ENCODE measurements at regions not wholly inside any gene's neighbourhood (a gene's known extent, or its start where the extent isn't known, plus 50 kb on each side); places are given as distances from the start of the nearest gene placed in this dataset.

DNA sequence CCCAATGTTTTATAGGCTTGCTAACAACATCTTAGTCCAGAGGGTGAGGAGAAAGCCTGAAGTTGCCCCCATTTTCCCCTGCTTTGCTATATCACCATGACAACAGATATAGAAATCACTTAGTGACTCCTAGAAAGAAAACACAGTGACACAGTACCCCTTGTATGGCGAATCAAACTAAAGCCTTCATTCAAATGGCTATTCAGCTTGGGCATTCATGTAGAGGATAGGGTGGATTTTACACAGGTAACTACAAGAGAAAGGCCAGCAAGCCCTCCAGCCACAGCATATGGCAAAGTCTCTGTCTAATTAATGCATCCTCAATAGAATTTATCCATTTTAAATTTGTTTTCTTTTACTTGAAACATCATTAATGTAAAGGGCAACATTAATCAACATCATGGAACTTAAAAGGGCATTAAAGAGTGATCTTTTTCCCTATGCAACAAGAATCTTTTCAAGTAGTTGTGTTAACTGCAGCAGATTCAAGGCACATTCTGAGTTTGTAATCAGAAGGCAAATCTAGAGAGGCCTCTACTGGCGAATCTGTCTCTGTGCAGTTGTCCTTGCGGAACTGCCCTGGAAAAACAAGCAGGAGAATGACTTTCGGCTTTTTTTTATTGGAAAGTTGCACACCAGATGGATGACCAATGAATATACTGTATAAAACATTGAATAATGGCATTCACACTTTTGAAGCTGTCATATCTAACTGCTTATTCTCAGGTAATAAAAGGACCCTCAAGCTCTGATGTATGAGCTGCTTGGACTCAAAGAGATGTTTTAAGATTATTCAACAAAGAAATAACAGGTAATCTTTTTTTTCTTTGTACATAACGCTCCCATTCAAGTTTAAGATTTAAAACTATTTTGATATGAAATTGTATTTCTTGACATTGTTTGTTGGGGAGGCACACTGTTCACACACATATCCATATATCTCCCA, 621.7 kb upstream of the AGTR1 start:
- Mint-ChIP-seq H3K9me3 (no peaks in the 10 kb centered on the region), H3K36me3 (ENCODE audit: low read depth) (no peaks in the 10 kb centered on the region), H3K4me3 (no peak overlapping the region), H3K4me1 (peaks cover 4% of the 10 kb centered on the region; the same call in 1 of the 3 replicates), H3K27ac (no peak overlapping the region), H3K27me3 (ENCODE audit: insufficient read depth, low read depth, poor library complexity) (no peaks in the 10 kb centered on the region)
- Histone ChIP-seq H3K4me1 (ENCODE audit: insufficient read depth) (no peaks in the 10 kb centered on the region), H3K36me3 (ENCODE audit: insufficient read depth) (no peaks in the 10 kb centered on the region), H3K79me2 (replicated peaks; ENCODE audit: insufficient read depth) (no peaks in the 10 kb centered on the region), H3K9me2 (ENCODE audit: insufficient read depth) (no peaks in the 10 kb centered on the region), H3K4me3 (no peak overlapping the region), H4K20me1 (replicated peaks; ENCODE audit: insufficient read depth) (no peaks in the 10 kb centered on the region), H3K27me3 (ENCODE audit: insufficient read depth) (no peaks in the 10 kb centered on the region), H3K4me2 (no peak overlapping the region), H2AFZ (no peak overlapping the region; the same call in 1 of the 2 replicates), H3K27ac (ENCODE audit: low read depth) (no peak overlapping the region), H3F3A (replicated peaks; ENCODE audit: low read depth) (no peaks in the 10 kb centered on the region)
- TF ChIP-seq ZNF331 (CRISPR knock-in tag; IDR thresholded peaks at IDR 0.05; ENCODE audit: low read depth), result no peak
- TF ChIP-seq, protein P1, sequence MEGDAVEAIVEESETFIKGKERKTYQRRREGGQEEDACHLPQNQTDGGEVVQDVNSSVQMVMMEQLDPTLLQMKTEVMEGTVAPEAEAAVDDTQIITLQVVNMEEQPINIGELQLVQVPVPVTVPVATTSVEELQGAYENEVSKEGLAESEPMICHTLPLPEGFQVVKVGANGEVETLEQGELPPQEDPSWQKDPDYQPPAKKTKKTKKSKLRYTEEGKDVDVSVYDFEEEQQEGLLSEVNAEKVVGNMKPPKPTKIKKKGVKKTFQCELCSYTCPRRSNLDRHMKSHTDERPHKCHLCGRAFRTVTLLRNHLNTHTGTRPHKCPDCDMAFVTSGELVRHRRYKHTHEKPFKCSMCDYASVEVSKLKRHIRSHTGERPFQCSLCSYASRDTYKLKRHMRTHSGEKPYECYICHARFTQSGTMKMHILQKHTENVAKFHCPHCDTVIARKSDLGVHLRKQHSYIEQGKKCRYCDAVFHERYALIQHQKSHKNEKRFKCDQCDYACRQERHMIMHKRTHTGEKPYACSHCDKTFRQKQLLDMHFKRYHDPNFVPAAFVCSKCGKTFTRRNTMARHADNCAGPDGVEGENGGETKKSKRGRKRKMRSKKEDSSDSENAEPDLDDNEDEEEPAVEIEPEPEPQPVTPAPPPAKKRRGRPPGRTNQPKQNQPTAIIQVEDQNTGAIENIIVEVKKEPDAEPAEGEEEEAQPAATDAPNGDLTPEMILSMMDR (conservative IDR thresholded peaks at IDR 0.05; ENCODE audit: low read depth in 2 of 2), result peak; percentile 80 to 81
- peak; percentile 87 for ATAC-seq
- DNase-seq (ENCODE audit: low spot score), result peak; percentile 74

DNA sequence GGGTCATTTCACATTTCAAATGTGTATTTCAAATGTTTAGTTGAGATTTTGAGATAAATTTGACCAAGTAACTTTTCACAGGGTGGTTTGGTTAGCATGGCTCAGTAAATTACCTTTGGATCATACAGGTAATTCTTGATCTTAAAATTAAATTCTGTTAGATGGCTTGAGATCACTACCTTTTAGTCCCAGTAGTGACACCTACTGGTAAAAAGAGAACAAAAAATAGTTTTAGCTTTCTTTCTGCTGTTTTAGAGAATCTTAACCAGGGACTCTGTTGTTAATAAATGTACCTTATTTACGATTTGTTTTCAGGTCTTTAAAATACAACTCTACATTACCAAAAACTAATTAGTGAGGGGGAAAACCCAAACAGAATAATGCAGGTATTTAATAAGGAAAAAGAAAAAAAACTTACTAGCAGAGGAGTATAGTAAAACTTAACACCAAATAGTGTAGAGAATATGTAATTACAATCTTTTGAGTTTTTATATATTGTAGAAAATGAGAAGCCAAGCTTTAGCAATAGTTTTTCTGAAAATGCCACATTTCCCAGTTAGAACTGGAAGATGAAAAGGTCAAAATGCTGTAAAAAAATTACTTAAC, 620.3 kb upstream of the AGTR1 start:
- no peaks in the 10 kb centered on the region for H3K9me2 ChIP-seq (ENCODE audit: insufficient read depth)
- no peaks in the 10 kb centered on the region for H3K79me2 ChIP-seq (replicated peaks; ENCODE audit: insufficient read depth)
- H3K27ac ChIP-seq (ENCODE audit: low read depth), result no peak overlapping the region
- peak overlapping the region; percentile 64; the same call in 1 of the 2 replicates for H3K27ac Mint-ChIP-seq
- H3K36me3 Mint-ChIP-seq (ENCODE audit: low read depth), result no peaks in the 10 kb centered on the region
- H3K4me2 ChIP-seq, result no peak overlapping the region
- H3K4me3 Mint-ChIP-seq, result no peak overlapping the region
- H3K27me3 ChIP-seq (ENCODE audit: insufficient read depth), result no peaks in the 10 kb centered on the region
- no peaks in the 10 kb centered on the region for H3K36me3 ChIP-seq (ENCODE audit: insufficient read depth)
- H3F3A ChIP-seq (replicated peaks; ENCODE audit: low read depth), result no peaks in the 10 kb centered on the region
- H3K9me3 Mint-ChIP-seq, result no peaks in the 10 kb centered on the region
- H3K27me3 Mint-ChIP-seq (ENCODE audit: insufficient read depth, low read depth, poor library complexity), result no peaks in the 10 kb centered on the region
- peaks cover 4% of the 10 kb centered on the region; the same call in 1 of the 3 replicates for H3K4me1 Mint-ChIP-seq
- H3K4me1 ChIP-seq (ENCODE audit: insufficient read depth), result no peaks in the 10 kb centered on the region
- ATAC-seq (no peak), DNase-seq (ENCODE audit: low spot score) (peak; percentile 69)
- H3K4me3 ChIP-seq, result no peak overlapping the region
- no peaks in the 10 kb centered on the region for H4K20me1 ChIP-seq (replicated peaks; ENCODE audit: insufficient read depth)
- TF ChIP-seq, protein P1 (conservative IDR thresholded peaks at IDR 0.05; ENCODE audit: low read depth in 2 of 2), result peak in 1 of 2 experiments; percentile 70
- no peak for TF ChIP-seq STAT1 (IDR thresholded peaks at IDR 0.05; ENCODE audit: unreplicated experiment)
- H2AFZ ChIP-seq, result no peak overlapping the region

Data from GM23338 (cell line).